SKM-1 (cell line): ENCODE measurements at regions not wholly inside any gene's neighbourhood (a gene's known extent, or its start where the extent isn't known, plus 50 kb on each side); places are given as distances from the start of the nearest gene placed in this dataset.
"Not testable (repeated sequence)": the region's sequence is repeated elsewhere in the genome, so short reads cannot be mapped to it uniquely, and the experiment has no call there.

Source experiments
- DNase-seq: peaks from one replicate; lab custom pipeline; 2025; ENCODE audit not compliant: unreplicated experiment; lab: John Stamatoyannopoulos, UW

GRCh38 chr4:83926950-83927349 lies 391.0 kb downstream of the GPAT3 start:
- DNase-seq, result no peak

GRCh38 chr4:83923341-83923740 lies 387.4 kb downstream of the GPAT3 start:
- no peak for DNase-seq

- no peak for DNase-seq
Observed at GRCh38 chr4:83922402-83922801, 386.5 kb downstream of the GPAT3 start.

DNA sequence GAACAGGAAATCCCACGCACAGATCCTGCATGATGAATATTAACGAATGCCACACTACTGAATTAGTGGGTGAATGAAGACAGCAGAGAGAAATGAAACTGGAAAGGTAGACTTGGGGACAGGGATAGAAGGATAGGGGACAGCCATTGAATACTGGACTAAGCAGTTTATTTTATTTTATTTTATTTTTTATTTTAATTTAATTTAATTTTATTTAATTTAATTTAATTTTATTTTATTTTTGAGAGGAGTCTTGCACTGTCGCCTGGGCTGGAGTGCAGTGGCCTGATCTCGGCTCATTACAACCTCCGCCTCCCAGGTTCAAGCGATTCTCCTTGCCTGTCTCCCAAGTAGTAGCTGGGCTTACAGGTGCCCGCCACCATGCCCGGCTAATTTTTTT lies 385.2 kb downstream of the GPAT3 start:
- DNase-seq, result no peak

DNA sequence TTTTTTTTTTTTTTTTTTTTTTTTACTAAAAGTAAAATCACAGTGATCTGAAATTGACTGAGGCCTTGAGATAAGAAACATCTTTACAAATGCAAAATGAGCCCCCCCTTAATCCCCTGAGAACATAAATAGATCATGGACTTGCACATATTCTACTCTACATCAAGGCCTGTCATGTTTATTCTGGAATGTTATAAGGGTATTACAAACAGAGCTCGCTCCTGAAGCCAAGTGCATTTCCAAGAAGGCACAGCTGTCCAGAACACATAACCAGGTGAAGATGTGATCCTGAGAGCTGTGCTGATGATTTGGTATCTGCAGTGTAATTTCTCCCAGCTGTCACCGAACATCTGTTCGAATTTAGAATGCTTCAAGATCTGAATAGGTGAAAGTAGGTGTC lies 384.5 kb downstream of the GPAT3 start:
- DNase-seq, result no peak

DNA sequence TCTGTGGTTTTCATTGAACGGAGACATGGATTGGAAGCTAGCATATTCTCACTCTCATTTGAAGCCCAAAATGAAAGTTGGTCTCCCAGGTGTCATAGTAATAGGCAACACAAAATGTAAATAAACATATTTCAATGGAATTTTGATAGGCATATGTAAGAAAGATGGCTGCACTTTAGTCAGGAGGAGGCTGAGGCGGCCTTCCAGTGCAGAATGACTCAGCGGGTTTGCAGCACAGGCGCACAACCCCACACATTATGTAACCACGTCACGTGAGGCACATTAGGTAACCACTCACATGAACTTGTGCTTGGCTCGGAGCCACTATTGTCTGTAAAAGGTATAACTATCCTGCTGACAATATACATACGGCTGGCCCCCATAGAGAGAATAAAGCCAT lies 381.7 kb downstream of the GPAT3 start:
- no peak for DNase-seq

DNA sequence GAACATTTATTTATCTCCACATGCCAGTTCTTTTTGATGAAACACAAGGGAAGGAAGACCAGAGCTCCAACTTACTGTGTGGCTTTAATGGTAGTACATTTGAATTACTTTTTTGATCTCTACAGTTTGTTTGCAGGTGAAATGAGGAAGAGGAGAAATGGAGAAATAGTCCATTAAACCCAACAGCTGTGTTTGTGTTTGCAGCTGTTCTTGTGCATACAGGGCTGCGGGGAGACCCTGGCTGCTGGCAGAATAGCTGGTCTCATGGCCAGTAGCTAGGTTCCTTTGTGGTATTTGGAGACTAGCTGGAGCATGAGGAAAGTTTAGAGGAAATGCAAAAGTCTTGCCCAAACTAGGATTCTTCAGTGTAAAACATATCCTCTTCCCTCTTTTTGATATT lies 374.8 kb downstream of the GPAT3 start:
- no peak for DNase-seq

DNA sequence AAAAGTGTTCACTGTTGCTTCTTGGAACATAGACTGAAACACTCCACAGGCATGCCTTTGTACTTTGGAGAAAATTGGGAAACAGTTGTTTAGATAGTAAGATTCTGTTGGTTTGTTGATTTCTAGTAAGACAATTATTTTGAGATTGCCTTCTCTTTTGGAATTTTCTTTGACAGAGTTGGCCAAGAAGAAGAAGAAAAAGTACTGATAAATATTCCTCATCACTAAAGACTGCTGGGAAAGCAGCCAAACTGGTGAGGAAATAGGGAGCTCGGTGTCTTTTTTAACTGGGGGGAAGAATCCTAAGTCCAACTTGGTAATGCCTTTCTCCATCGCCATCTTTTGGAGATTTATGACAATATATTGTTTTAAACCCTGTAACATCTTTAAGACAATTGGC lies 370.7 kb downstream of the GPAT3 start:
- no peak for DNase-seq

DNA sequence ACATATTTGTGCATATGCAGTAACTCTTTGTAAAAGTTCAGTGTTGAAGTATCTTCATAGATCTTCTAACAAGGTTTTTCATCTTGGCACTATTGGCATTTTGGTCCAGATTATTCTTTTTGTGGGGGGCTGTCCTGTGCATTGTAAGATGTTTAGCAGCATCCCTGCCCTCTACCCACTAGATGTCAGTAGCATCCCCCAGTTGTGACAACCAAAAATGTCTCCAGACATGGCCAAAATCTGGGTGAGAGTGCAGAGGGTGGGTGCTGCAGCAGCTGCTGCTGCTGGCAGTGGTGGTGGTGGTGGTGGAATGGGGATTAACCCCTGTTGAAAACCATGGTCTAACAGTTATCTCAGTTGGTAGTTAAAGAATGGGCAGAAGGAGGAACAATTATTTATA lies 370.0 kb downstream of the GPAT3 start:
- no peak for DNase-seq

DNA sequence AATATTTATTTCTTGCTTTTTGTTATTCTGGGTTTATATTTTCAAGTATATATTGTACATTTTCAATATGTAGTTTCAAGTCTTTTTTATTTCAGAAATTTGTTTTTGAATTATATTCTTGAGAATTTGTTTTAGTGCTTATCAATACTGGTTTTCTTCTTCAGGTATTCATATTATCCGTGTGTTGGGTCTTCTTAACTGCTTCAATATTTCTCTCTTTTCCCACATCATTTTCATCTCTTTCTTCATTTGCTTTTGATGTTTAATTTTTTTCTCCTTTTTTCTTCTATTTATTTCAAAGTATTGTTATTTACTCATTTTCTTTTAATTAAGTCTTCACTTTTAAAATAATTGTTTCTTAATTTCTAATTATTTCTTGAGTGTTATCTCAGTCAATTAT lies 367.8 kb downstream of the GPAT3 start:
- not testable (repeated sequence) for DNase-seq

DNA sequence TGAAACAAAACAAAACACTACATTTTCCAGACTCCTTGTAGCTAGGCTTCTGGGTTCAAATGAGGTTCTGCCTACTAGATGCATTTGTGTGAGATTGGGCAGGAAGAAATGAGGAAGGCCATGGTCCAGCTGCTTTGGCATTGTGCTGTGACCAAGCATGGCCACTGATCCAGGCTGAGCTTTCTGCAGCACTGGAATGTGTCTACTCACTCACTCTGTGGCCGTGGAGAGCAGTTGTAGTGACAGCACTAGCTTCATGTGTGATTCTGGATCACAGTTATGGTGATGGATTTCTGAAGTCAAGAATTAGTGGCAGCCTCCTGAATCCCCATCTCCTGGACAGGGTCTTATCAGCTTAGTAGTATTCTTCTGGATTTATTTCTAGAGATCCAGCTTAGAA lies 358.9 kb downstream of the GPAT3 start:
- DNase-seq, result no peak

DNA sequence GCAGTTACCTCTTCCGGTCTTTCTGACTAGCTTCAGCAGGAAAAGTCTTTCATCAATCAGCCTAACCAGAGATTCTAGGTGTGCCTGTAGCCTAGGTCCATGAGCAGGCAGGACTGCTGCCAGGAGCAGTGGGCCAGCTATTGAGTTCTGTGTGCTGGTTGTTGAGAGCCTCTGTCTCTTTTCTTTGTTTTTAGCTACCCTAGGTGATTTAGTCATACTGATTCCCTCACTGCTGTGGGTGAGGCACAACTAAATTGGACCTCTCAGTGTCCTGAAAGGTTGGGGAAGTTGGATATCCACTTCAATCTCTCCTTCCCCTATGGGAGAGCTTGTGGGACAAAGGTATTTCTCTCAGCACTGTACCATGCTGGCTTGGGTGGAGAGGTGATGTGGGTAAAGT lies 354.9 kb downstream of the GPAT3 start:
- no peak for DNase-seq

- DNase-seq, result no peak
Observed at GRCh38 chr4:83890231-83890630, 354.3 kb downstream of the GPAT3 start.

DNA sequence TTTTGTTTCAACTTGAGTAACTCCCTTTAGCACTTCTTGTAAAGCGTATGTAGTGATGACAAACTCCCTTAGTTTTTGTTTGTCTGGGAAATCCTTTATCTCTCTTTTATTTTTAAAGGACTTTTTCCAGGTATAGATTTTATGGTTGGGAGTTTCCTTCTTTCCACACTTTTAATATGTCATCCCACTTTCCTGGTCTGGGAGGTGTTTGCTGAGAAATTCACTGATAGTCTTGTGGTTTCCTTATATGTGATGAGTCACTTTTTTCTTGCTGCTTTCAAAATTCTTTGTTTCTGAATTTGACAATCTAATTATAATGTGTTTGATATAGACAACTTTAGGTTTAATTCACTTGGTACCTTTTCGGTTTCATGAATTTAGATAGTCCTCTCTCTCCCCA lies 353.9 kb downstream of the GPAT3 start:
- no peak for DNase-seq

DNA sequence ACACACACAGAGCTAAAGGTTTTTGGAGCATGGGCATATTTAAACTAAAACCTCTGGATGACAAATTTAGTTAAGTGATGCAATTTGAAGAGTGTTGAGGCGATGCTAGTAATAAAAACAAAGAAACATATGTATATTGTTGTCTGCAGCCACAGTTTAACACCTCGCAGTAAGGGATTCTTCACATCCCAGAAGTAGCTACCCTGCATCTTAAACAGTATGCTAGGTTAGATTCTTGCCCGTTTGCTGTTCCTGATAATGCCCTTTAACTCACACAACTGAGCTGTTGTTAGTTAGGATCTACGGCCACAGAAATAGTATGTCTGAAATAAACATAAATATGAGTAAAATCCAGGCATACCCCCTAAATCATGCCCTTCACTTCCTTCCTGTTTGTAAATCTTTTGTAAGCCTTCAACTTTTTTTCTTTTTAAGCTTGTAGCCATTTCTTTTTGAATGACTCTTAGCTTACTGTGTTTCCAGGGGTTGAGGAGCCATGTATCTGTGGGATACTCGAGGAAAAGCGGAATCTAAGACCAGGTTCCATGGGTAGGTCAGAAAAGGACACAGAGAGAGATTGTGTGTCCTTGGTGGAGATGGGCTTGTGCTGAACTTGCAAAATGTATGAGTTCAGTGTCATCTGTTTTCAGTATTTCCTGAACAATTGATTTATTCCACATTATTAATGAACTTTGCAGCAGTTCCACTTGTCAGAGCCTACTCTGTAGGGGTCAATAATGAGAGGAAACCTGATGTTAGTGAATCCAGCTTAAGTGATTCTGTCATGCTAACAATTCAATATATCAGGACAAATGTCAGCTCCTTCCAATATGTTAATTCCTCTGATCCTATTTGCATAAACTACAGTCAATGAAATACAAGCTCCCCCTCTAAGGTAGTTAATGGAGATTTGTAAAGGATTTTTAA lies 349.6 kb downstream of the GPAT3 start:
- no peak for DNase-seq

- DNase-seq, result no peak
Observed at GRCh38 chr4:83876047-83876446, 340.1 kb downstream of the GPAT3 start.

GRCh38 chr4:83875437-83875836 lies 339.5 kb downstream of the GPAT3 start:
- DNase-seq, result no peak

DNA sequence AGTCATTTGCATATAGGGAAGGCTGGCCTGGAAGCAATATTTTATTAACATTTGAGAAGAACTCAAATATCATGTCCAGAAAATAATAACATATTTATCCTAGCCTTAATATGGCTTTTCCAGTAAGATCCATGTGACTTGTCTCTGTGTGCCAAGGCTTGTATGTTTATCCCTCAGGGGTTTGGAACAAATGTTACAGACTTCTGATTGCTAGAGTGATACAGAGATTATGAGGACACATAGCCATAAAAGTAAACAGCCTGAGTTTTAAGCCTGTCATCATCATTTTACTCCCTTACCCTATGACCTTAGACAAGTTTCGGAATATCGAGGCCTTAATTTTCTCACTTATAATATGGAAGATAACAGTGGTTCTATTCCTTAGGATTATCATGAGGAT lies 338.1 kb downstream of the GPAT3 start:
- no peak for DNase-seq

DNA sequence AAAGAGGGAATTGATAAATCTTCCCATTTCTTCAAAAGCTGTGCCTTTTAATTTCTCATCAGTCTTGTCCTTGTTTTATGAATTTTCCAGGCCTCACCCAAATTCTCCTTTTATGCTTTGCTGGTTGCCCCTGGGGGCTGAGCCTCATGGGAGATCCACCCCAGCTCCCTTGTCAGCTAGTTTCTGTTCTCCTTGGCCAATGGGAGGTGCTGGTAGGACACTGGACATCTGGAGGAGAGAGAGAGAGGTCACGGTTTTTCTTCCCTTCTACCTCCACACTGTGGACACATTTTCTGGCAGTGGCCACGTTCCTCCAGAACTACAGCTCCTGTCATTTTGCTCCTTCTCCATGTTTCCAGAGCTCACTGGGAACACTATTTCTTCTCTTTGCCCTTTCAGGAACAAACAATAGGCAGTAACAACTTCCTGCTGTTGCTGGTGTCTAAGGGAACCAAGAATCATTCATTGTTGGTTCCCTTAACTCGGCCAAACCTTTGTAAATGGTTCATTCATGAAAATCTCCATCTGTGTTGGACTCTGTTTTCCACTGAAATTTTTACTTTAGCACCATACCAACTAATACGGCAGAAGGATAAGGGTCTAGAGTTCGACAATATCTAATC lies 334.5 kb downstream of the GPAT3 start:
- no peak for DNase-seq

DNA sequence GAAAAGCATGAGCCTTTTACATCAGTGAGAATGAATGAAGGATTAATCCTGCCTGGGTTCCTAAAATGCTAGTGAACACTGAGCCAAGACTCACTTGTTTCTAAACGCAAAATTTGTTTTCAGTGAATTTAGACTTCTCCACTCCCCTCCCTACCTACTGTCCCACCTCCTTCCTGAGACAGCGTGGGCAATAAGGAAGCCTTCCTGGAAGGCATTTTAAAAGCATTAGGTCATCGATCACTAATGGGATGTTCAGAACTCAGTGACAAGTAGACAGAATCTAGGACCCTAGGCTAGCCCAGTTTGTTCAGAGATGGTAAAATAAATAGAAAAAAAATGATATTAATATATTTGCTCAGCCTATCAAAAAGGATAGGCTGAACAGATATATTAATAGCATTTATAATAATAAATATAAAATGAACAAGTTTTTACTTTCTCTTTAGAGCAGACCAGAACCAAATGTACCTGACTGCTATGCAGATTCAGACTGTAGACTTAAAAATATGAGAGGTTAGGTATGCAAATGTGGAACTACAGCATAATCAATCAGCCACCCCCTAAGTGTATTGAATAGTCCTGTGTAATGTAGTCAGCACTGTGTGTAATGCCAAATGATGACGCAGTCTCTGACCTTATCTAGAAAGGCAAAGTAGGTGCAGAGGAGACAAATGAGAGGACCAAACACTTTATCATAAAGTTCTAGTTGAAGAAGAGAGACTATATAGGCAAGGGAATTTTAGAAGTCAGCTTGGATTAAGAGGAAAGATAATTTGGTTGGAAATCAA lies 331.1 kb downstream of the GPAT3 start:
- DNase-seq, result no peak

DNA sequence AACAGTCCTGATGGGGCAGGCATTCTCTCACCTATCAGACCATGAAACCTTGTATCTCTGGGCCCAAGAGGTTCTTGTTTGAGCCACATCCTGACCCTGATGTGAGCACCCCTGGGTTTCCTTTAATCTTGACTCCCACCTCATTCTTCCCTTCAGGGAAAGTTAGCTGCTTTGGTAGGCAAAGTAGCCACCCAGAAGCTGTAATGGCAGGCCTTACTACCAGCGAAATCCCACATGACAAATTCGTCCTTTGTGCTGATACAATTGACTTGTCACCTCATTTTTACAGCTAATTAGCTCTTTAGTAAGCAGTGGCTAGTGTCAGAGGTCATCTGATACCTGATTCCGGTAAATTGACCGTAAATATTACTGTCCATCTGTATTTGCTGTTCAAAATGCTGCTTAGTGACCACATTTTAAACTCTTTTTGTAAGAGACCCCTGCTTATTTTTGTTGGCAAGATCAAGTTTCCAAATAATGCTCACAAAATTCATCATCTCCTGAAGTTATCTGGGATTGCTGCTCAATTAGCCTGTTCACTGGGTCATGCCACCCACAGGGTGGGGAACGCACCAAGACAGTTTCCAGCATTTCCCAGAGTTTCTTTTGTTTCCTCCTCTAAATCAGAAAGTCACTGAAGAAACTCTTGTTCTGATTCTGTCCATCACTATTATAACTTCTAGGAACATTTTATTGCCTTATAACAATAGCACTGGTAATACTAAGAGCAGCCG lies 329.7 kb downstream of the GPAT3 start:
- no peak for DNase-seq
